22Rv1 (cell line): ENCODE measurements at regions not wholly inside any gene's neighbourhood (a gene's known extent, or its start where the extent isn't known, plus 50 kb on each side); places are given as distances from the start of the nearest gene placed in this dataset.

Source experiments
- H3K27ac ChIP-seq: fragments of 450-650 bp; 2 replicates; pipeline ENCODE4 v1.5.1; 2017
- ZFX ChIP-seq: fragments of 450-650 bp; IDR thresholded peaks from 2 replicates; pipeline ENCODE4 v1.6.1; 2017; ENCODE audit warnings: antibody characterized with exemption, borderline replicate concordance
- TF ChIP-seq, protein P1 (sequence below): fragments of 450-650 bp; IDR thresholded peaks from 2 replicates; pipeline ENCODE4 v1.5.1; 2017; ENCODE audit warnings: mild to moderate bottlenecking

DNA sequence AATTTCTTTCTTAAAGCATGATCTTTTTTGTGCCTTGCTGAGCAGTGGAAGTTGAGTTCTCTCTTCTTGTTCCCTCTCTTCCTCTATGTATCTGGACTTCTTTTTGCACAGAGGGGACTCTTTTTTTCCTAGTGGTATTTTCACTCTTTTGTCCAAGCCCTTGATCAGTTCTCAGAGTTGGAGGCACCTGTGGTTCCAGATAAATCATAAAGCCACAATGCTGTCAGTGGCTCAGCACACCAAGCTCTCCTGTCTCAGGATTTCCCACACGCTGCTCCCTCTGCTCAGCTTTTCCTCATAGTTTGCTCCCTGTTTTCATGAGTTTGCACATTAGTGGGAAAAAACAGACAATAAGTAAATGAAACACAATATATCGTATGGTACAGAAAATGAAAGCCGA is 110.3 kb upstream of the ZNF608 start:
- TF ChIP-seq, protein P1, sequence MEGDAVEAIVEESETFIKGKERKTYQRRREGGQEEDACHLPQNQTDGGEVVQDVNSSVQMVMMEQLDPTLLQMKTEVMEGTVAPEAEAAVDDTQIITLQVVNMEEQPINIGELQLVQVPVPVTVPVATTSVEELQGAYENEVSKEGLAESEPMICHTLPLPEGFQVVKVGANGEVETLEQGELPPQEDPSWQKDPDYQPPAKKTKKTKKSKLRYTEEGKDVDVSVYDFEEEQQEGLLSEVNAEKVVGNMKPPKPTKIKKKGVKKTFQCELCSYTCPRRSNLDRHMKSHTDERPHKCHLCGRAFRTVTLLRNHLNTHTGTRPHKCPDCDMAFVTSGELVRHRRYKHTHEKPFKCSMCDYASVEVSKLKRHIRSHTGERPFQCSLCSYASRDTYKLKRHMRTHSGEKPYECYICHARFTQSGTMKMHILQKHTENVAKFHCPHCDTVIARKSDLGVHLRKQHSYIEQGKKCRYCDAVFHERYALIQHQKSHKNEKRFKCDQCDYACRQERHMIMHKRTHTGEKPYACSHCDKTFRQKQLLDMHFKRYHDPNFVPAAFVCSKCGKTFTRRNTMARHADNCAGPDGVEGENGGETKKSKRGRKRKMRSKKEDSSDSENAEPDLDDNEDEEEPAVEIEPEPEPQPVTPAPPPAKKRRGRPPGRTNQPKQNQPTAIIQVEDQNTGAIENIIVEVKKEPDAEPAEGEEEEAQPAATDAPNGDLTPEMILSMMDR = no peak
- TF ChIP-seq ZFX = no peak
- H3K27ac ChIP-seq = no peak overlapping the region

DNA sequence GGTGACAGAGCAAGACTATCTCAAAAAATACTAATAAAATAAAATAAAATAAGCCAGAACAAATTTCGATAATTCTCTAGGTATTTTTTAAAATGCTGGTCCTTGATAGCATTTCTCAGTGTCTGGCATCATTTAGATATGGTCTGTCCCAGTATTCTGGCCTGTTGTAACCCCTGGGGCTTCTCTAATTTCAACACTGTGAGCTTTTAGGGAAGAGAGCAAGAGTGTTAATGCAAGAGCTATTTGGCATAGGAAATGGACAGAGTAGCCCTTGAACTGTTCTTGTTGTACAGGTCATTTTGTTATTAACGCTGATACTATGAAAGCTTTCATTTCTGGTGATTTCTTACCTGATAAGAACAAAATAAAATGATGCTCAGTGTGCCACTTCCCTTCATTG is 112.2 kb upstream of the ZNF608 start:
- TF ChIP-seq ZFX = no peak
- TF ChIP-seq, protein P1 = no peak
- no peak overlapping the region for H3K27ac ChIP-seq

DNA sequence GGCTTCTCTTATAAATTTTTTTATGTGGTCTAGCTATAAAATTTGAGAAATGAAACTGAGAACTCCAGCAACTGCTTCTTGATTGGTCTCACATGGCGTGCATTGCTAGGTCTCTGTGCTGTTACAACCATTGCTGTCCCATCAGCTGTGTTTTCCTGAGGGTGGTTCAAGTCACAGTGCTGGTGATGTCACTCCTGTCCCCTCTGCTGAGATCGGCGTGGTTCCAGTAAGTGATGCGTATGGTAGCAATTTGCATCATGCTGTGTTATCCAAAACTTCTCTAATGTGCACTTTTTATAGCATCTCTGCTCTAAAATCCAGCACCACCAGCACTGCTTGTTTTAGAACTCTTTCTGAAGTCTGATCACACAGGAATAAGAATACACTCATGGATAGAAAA is 112.6 kb upstream of the ZNF608 start:
- TF ChIP-seq, protein P1 = no peak
- no peak for TF ChIP-seq ZFX
- H3K27ac ChIP-seq = no peak overlapping the region

DNA sequence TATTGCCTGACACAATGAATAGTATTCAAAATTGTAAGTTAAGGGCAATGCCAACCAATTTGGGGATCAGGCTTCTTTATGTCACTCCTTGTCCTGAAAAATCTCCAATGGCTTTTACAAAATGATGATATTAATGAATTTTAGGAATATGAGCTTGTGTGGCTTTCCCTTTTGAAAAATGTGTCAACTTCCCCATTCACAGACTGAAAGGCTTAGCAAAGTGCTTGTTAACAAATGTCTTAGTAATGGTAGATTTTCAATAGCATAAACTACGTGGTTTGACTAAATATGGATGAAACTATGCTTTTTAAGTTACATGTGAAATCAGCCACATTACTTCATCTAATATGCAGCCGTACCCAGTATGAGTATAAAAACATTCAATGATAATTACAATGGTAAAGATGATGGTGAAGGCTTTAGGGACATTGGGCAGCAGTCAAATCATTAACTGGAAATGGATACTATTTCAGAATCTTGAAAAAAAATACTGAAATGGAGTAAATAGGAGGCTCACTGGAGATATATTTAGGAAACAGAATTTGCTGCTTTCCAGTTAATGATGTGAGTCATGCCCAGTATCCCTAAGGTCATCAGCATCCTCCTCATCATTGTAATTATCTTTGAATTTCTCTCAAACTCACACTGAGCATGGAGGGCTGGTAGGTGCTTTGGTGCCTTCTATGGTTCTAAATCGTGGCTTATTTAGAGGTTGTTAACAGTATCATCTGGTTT is 113.3 kb upstream of the ZNF608 start:
- no peak for TF ChIP-seq ZFX
- TF ChIP-seq, protein P1 = no peak
- no peak overlapping the region for H3K27ac ChIP-seq

DNA sequence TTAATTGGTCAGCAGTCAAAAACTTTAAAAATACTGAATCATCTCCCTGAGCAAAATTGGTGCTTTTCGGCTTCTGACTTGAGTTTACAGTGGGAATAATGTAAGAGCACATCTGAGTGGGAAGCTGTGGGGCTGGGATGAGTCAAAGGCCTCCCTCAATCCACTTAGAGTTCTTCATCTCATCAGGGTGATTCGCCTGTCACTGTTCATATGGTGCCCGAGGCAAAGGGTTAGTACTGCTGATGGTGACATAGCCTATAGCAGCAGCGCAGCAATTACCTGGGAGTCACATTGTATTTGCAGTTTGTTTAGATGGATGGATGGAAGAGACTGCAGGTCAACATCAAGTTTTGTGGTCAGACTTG is 113.8 kb upstream of the ZNF608 start:
- TF ChIP-seq, protein P1 = no peak
- no peak for TF ChIP-seq ZFX
- no peak overlapping the region for H3K27ac ChIP-seq

- H3K27ac ChIP-seq = no peak overlapping the region
- TF ChIP-seq ZFX = no peak
- TF ChIP-seq, protein P1 = no peak
Observed at GRCh38 chr5:124865066-124865465, 118.6 kb upstream of the ZNF608 start.

DNA sequence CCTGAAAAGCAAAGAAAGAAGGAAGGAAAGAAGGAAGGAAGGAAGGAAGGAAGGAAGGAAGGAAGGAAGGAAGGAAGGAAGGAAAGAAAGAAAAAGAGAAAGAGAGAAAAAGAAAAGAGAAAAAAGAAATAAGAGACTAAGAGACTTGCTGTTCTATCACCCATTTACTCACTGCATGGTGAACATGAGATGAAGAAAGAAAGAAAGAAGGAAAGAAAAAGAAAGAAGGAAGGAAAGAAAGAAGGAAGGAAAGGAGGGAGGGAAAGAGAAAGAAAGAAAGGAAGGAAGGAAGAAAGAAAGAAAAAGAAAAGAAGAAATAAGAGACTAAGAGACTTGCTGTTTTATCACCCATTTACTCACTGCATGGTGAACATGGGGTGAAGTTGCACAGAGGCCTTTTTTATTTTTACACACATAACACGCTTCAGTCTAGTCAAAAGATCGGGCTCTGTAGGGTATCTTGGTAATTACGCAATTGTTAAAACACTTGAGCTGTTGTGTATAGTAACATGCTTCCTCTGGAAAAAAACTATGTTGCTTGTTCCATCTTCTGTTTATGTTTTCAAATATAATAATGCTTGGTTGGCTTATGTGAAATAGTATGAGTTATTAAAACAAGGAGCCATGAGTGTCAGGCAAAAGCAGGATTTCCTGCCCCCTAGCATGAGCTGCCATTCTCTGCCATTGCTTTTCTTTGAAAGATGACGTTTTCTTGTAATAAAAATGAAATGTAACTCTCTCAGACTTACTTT is 119.3 kb upstream of the ZNF608 start:
- no peak overlapping the region for H3K27ac ChIP-seq
- TF ChIP-seq ZFX = no peak
- TF ChIP-seq, protein P1 = no peak
